SU-DHL-6 (cell line): ENCODE measurements at regions not wholly inside any gene's neighbourhood (a gene's known extent, or its start where the extent isn't known, plus 50 kb on each side); places are given as distances from the start of the nearest gene placed in this dataset.

ENCODE experiments used
- H2AFZ ChIP-seq: fragments of 200-600 bp; sonication (generic); 2 replicates; pipeline ENCODE4 v1.6.1; 2014; ENCODE audit warnings: low read depth, mild to moderate bottlenecking, moderate library complexity, mixed read lengths, antibody characterized with exemption, low read length; ENCODE audit not compliant: severe bottlenecking
- H3F3A ChIP-seq: fragments of 200-600 bp; shearing (Covaris generic); 2 replicates; pipeline ENCODE4 v1.6.0; 2016; ENCODE audit warnings: antibody characterized with exemption, mild to moderate bottlenecking; ENCODE audit not compliant: insufficient read depth
- H3K27ac ChIP-seq: fragments of 200-600 bp; sonication (generic); 2 replicates; pipeline ENCODE4 v1.5.1; 2016; ENCODE audit warnings: low read depth, mild to moderate bottlenecking, low read length, moderate library complexity, mixed read lengths
- H3K27me3 ChIP-seq: fragments of 200-600 bp; sonication (generic), shearing (Covaris generic); 2 replicates; pipeline ENCODE4 v1.6.0; 2014; ENCODE audit warnings: mild to moderate bottlenecking, low read length
- H3K36me3 ChIP-seq: fragments of 200-600 bp; sonication (generic); 2 replicates; pipeline ENCODE4 v1.6.1; 2014; ENCODE audit warnings: mild to moderate bottlenecking, low read length, mixed read lengths
- H3K4me2 ChIP-seq: fragments of 300-600, 200-600 bp; shearing (Covaris generic), sonication (generic); 2 replicates; pipeline ENCODE4 v1.6.0; 2014; ENCODE audit warnings: low read length, low read depth, mild to moderate bottlenecking; ENCODE audit not compliant: poor library complexity, severe bottlenecking
- H3K4me3 ChIP-seq: fragments of 200-600 bp; sonication (generic); 2 replicates; pipeline ENCODE4 v1.5.1; 2014; ENCODE audit warnings: antibody characterized with exemption, low read length, mild to moderate bottlenecking, mixed read lengths; ENCODE audit not compliant: insufficient read depth, poor library complexity, severe bottlenecking
- H3K79me2 ChIP-seq: fragments of 200-600 bp; sonication (generic); 2 replicates; pipeline ENCODE4 v1.6.1; 2014; ENCODE audit warnings: mild to moderate bottlenecking, low read length, moderate library complexity; ENCODE audit not compliant: insufficient read depth
- H3K9ac ChIP-seq: fragments of 200-600 bp; sonication (generic); 2 replicates; pipeline ENCODE4 v1.7.0; 2014; ENCODE audit warnings: mild to moderate bottlenecking, low read length
- H3K9me2 ChIP-seq: fragments of 200-600 bp; sonication (generic); replicated peaks from 2 replicates; pipeline ENCODE4 v1.6.1; 2014; ENCODE audit warnings: low read length; ENCODE audit not compliant: insufficient read depth
- H3K9me3 ChIP-seq: fragments of 200-600 bp; sonication (generic); 2 replicates; pipeline ENCODE4 v1.6.1; 2014; ENCODE audit warnings: low read length, mixed read lengths; ENCODE audit not compliant: insufficient read depth
- H4K20me1 ChIP-seq: fragments of 200-600 bp; sonication (generic); 2 replicates; pipeline ENCODE4 v1.6.1; 2014; ENCODE audit warnings: low read depth, mild to moderate bottlenecking, antibody characterized with exemption, low read length, moderate library complexity, mixed read lengths
- CTCF ChIP-seq: fragments of 200-600 bp; sonication (generic); IDR thresholded peaks from one replicate; pipeline ENCODE4 v1.5.1; 2017; ENCODE audit warnings: antibody characterized with exemption, mild to moderate bottlenecking, low read length, moderate library complexity; ENCODE audit not compliant: insufficient read depth, poor library complexity, severe bottlenecking
- EZH2phosphoT487 ChIP-seq: fragments of 200-600 bp; sonication (generic), shearing (Covaris generic); conservative IDR thresholded peaks from 2 replicates; pipeline ENCODE4 v1.6.1; 2018; ENCODE audit warnings: mild to moderate bottlenecking, antibody characterized with exemption, low read length, moderate library complexity, mixed read lengths

DNA sequence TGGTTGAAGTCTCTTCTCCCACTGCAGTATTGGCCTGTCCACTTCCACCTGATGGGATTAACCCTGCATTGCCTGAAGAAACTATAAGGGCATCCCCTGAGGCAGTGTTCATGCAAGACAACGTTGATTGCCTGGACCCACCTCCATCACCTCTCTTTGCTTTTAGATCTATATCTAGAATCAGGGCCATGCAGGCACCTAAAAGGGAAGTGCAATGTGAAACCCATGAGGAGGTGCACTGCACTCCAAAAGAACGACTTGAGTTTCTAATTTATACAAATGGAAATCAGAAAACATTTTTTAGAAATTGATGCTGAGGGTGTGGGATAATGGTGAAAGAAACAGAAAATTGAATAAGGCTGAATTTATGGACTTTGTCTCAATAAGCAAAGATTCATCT is 694.4 kb downstream of the TRAM1L1 start:
- Histone ChIP-seq H3K4me3 (no peak overlapping the region), H3K9me2 (no peaks in the 10 kb centered on the region), H3K27me3 (no peaks in the 10 kb centered on the region), H3K9ac (no peak overlapping the region), H3K79me2 (no peaks in the 10 kb centered on the region), H3K9me3 (no peaks in the 10 kb centered on the region), H3K27ac (no peak overlapping the region), H3K36me3 (no peaks in the 10 kb centered on the region), H4K20me1 (no peaks in the 10 kb centered on the region), H3K4me2 (no peak overlapping the region), H3F3A (no peaks in the 10 kb centered on the region), H2AFZ (no peak overlapping the region)
- TF ChIP-seq EZH2phosphoT487 (no peak), CTCF (no peak)

DNA sequence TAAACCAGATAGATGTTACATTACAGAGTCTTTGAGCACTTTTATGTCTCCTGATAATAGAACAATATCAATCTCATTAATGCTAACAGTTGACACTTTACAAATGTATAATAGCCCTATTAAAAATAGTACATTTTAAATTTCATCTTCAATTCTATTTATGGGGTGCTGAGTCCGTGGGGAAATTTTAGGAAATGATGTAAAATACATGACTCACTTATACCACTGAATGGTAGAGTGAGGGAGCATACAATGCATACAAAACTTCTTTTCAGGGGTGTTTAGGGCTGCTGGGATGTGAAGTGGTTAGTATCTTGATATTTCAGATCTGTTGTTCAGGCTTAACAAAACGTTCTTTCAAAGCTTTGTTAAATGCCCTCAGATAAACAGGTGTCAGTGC is 696.2 kb downstream of the TRAM1L1 start:
- Histone ChIP-seq H3K9me2 (no peaks in the 10 kb centered on the region), H3K79me2 (no peaks in the 10 kb centered on the region), H3K27me3 (no peaks in the 10 kb centered on the region), H2AFZ (peak overlapping the region; percentile 26), H3K9ac (no peak overlapping the region), H3K36me3 (no peaks in the 10 kb centered on the region), H3K27ac (no peak overlapping the region), H3K9me3 (no peaks in the 10 kb centered on the region), H3F3A (no peaks in the 10 kb centered on the region), H4K20me1 (no peaks in the 10 kb centered on the region), H3K4me3 (no peak overlapping the region), H3K4me2 (no peak overlapping the region)
- no peak for TF ChIP-seq EZH2phosphoT487
- TF ChIP-seq CTCF = no peak

- Histone ChIP-seq H3K27ac (no peak overlapping the region), H4K20me1 (no peaks in the 10 kb centered on the region), H3K9me3 (no peaks in the 10 kb centered on the region), H2AFZ (no peak overlapping the region), H3K27me3 (no peaks in the 10 kb centered on the region), H3K9me2 (no peaks in the 10 kb centered on the region), H3K4me3 (no peak overlapping the region), H3K4me2 (no peak overlapping the region), H3K9ac (no peak overlapping the region), H3K79me2 (no peaks in the 10 kb centered on the region), H3K36me3 (no peaks in the 10 kb centered on the region), H3F3A (no peaks in the 10 kb centered on the region)
- TF ChIP-seq CTCF (no peak), EZH2phosphoT487 (no peak)
Observed at GRCh38 chr4:116387937-116388474, 697.4 kb downstream of the TRAM1L1 start.
